SK-N-SH treated with all-trans-retinoic acid at 6 μM for 48 hours (cell line): ENCODE measurements at regions not wholly inside any gene's neighbourhood (a gene's known extent, or its start where the extent isn't known, plus 50 kb on each side); places are given as distances from the start of the nearest gene placed in this dataset.

Source experiments
- ATAC-seq: fragments of 200-7000 bp; cut with Tn5 transposase; 3 replicates; pipeline ENCODE4 v1.9.1; 2020; ENCODE audit warnings: mild to moderate bottlenecking, moderate library complexity
- ARNTL ChIP-seq: fragments of 450-650 bp; formaldehyde crosslinking; IDR thresholded peaks from 2 replicates; pipeline ENCODE4 v1.5.0; 2020; ENCODE audit warnings: low read depth, mild to moderate bottlenecking, moderate library complexity, borderline replicate concordance
- ESRRG ChIP-seq: fragments of 250-450 bp; sonication (Bioruptor Pico); IDR thresholded peaks from 2 replicates; pipeline ENCODE4 v1.6.1; 2021; ENCODE audit warnings: mild to moderate bottlenecking
- GLIS3 ChIP-seq: fragments of 250-450 bp; sonication (Bioruptor Pico); IDR thresholded peaks from 2 replicates; pipeline ENCODE4 v1.5.0; 2020; ENCODE audit warnings: mild to moderate bottlenecking, moderate library complexity
- ISL1 ChIP-seq: fragments of 250-450 bp; sonication (Bioruptor Pico); IDR thresholded peaks from 2 replicates; pipeline ENCODE4 v2.1.2; 2022; ENCODE audit warnings: mild to moderate bottlenecking, moderate library complexity
- OSR1 ChIP-seq: fragments of 250-450 bp; sonication (Bioruptor Pico); IDR thresholded peaks from 2 replicates; pipeline ENCODE4 v1.8.0; 2022; ENCODE audit warnings: moderate library complexity, mild to moderate bottlenecking, inconsistent platforms
- PPARA ChIP-seq: fragments of 250-450 bp; sonication (Bioruptor Pico); IDR thresholded peaks from 2 replicates; pipeline ENCODE4 v1.5.0; 2020; ENCODE audit warnings: mild to moderate bottlenecking, borderline replicate concordance
- SNAI2 ChIP-seq: fragments of 250-450 bp; sonication (Bioruptor Pico); IDR thresholded peaks from 2 replicates; pipeline ENCODE4 v1.5.0; 2020; ENCODE audit warnings: mild to moderate bottlenecking, moderate library complexity
- TCF4 ChIP-seq: fragments of 250-450 bp; sonication (Bioruptor Pico); IDR thresholded peaks from 2 replicates; pipeline ENCODE4 v1.8.0; 2021; ENCODE audit warnings: mild to moderate bottlenecking, moderate library complexity, borderline replicate concordance
- TSHZ2 ChIP-seq: fragments of 250-450 bp; sonication (Bioruptor Pico); IDR thresholded peaks from 2 replicates; pipeline ENCODE4 v1.5.0; 2020; ENCODE audit warnings: mild to moderate bottlenecking, moderate library complexity
- ZC3H10 ChIP-seq: fragments of 250-450 bp; sonication (Bioruptor Pico); IDR thresholded peaks from 2 replicates; pipeline ENCODE4 v1.5.1; 2021; ENCODE audit warnings: mild to moderate bottlenecking, moderate library complexity
- ZFP3 ChIP-seq: fragments of 250-450 bp; sonication (Bioruptor Pico); IDR thresholded peaks from 2 replicates; pipeline ENCODE4 v1.5.0; 2020; ENCODE audit warnings: mild to moderate bottlenecking, moderate library complexity
- ZFP30 ChIP-seq: fragments of 450-650 bp; formaldehyde crosslinking; IDR thresholded peaks from 2 replicates; pipeline ENCODE4 v1.5.0; 2022; ENCODE audit warnings: mild to moderate bottlenecking, moderate library complexity
- ZNF565 ChIP-seq: fragments of 450-650 bp; formaldehyde crosslinking; conservative IDR thresholded peaks from 2 replicates; pipeline ENCODE4 v1.5.0; 2020; ENCODE audit warnings: low read depth, mild to moderate bottlenecking, moderate library complexity
- TF ChIP-seq, protein P1 (sequence below): fragments of 250-450 bp; sonication (Bioruptor Pico); IDR thresholded peaks from 2 replicates; pipeline ENCODE4 v1.8.0; 2021; ENCODE audit warnings: low read depth, mild to moderate bottlenecking, moderate library complexity, borderline replicate concordance
- TF ChIP-seq, protein P2 (sequence below): fragments of 250-450 bp; sonication (Bioruptor Pico); IDR thresholded peaks from 2 replicates; pipeline ENCODE4 v1.5.1; 2021; ENCODE audit warnings: mild to moderate bottlenecking, moderate library complexity
- TF ChIP-seq, protein P3 (sequence below): fragments of 250-450 bp; sonication (Bioruptor Pico); IDR thresholded peaks from 2 replicates; pipeline ENCODE4 v1.5.1; 2020; ENCODE audit warnings: low read depth, mild to moderate bottlenecking, moderate library complexity

- no peak for TF ChIP-seq ZC3H10
Observed at GRCh38 chr21:16650714-16651366, 862.0 kb upstream of the CXADR start (continued).

- no peak for ATAC-seq
- TF ChIP-seq TCF4 = no peak
- TF ChIP-seq ZFP3 (CRISPR knock-in tag) = no peak
- no peak for TF ChIP-seq ZNF565 (CRISPR knock-in tag)
- no peak for TF ChIP-seq ESRRG (CRISPR knock-in tag)
- TF ChIP-seq, protein P1, sequence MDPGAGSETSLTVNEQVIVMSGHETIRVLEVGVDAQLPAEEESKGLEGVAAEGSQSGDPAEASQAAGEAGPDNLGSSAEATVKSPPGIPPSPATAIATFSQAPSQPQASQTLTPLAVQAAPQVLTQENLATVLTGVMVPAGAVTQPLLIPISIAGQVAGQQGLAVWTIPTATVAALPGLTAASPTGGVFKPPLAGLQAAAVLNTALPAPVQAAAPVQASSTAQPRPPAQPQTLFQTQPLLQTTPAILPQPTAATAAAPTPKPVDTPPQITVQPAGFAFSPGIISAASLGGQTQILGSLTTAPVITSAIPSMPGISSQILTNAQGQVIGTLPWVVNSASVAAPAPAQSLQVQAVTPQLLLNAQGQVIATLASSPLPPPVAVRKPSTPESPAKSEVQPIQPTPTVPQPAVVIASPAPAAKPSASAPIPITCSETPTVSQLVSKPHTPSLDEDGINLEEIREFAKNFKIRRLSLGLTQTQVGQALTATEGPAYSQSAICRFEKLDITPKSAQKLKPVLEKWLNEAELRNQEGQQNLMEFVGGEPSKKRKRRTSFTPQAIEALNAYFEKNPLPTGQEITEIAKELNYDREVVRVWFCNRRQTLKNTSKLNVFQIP (CRISPR knock-in tag) = no peak
- TF ChIP-seq, protein P2, sequence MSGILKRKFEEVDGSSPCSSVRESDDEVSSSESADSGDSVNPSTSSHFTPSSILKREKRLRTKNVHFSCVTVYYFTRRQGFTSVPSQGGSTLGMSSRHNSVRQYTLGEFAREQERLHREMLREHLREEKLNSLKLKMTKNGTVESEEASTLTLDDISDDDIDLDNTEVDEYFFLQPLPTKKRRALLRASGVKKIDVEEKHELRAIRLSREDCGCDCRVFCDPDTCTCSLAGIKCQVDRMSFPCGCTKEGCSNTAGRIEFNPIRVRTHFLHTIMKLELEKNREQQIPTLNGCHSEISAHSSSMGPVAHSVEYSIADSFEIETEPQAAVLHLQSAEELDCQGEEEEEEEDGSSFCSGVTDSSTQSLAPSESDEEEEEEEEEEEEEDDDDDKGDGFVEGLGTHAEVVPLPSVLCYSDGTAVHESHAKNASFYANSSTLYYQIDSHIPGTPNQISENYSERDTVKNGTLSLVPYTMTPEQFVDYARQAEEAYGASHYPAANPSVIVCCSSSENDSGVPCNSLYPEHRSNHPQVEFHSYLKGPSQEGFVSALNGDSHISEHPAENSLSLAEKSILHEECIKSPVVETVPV (CRISPR knock-in tag) = no peak
- TF ChIP-seq ZFP30 = no peak
- no peak for TF ChIP-seq TSHZ2 (CRISPR knock-in tag)
Observed at GRCh38 chr21:16651956-16652355, 860.9 kb upstream of the CXADR start.

GRCh38 chr21:16663436-16663835, 849.4 kb upstream of the CXADR start:
- no peak for ATAC-seq

More at GRCh38 chr21:16663436-16663835, 849.4 kb upstream of the CXADR start:
- TF ChIP-seq TSHZ2 (CRISPR knock-in tag) (no peak), ZC3H10 (no peak), SNAI2 (CRISPR knock-in tag) (no peak), ISL1 (CRISPR knock-in tag) (no peak), ZNF565 (CRISPR knock-in tag) (no peak), ZFP3 (CRISPR knock-in tag) (no peak), ARNTL (CRISPR knock-in tag) (no peak), OSR1 (CRISPR knock-in tag) (no peak), TCF4 (no peak), PPARA (CRISPR knock-in tag) (no peak), ZFP30 (no peak), GLIS3 (no peak)
- TF ChIP-seq, protein P3, sequence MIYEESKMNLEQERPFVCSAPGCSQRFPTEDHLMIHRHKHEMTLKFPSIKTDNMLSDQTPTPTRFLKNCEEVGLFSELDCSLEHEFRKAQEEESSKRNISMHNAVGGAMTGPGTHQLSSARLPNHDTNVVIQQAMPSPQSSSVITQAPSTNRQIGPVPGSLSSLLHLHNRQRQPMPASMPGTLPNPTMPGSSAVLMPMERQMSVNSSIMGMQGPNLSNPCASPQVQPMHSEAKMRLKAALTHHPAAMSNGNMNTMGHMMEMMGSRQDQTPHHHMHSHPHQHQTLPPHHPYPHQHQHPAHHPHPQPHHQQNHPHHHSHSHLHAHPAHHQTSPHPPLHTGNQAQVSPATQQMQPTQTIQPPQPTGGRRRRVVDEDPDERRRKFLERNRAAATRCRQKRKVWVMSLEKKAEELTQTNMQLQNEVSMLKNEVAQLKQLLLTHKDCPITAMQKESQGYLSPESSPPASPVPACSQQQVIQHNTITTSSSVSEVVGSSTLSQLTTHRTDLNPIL (CRISPR knock-in tag) = no peak
